NB4 (cell line): ENCODE measurements at regions not wholly inside any gene's neighbourhood (a gene's known extent, or its start where the extent isn't known, plus 50 kb on each side); places are given as distances from the start of the nearest gene placed in this dataset.

Experiments used
- MYC ChIP-seq: IDR thresholded peaks from 2 replicates; pipeline ENCODE4 v1.6.1; 2011; ENCODE audit warnings: low read depth, low read length
- POLR2A ChIP-seq: IDR thresholded peaks from 2 replicates; pipeline ENCODE4 v1.6.1; 2011; ENCODE audit warnings: mild to moderate bottlenecking; ENCODE audit not compliant: insufficient read length; ENCODE audit errors: extremely low read depth
- TF ChIP-seq, protein P1 (sequence below): IDR thresholded peaks from one replicate; pipeline ENCODE4 v1.5.1; 2012; ENCODE audit warnings: low read depth, low read length
- TF ChIP-seq, protein P2 (sequence below): IDR thresholded peaks from 2 replicates; pipeline ENCODE4 v1.6.1; 2011; ENCODE audit warnings: low read depth, low read length

DNA sequence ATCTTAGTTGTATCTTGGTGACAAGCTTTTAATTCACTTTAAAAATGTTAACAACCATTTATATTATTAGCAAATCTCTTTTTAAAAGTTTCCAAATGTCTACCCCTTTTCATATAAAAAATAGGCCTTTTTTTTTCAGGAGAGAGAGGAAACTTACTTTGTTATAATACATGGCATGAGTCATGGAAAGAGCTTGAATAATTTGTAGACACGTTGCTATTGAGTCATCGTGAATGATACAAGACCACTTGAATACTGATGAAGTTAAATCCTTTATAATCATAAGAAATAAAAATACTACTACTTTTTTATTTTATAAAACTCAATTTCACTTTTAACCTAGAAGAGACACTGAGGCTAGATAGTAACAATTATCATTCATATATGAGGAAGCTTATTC is 70.3 kb upstream of the BBX start:
- TF ChIP-seq, protein P1, sequence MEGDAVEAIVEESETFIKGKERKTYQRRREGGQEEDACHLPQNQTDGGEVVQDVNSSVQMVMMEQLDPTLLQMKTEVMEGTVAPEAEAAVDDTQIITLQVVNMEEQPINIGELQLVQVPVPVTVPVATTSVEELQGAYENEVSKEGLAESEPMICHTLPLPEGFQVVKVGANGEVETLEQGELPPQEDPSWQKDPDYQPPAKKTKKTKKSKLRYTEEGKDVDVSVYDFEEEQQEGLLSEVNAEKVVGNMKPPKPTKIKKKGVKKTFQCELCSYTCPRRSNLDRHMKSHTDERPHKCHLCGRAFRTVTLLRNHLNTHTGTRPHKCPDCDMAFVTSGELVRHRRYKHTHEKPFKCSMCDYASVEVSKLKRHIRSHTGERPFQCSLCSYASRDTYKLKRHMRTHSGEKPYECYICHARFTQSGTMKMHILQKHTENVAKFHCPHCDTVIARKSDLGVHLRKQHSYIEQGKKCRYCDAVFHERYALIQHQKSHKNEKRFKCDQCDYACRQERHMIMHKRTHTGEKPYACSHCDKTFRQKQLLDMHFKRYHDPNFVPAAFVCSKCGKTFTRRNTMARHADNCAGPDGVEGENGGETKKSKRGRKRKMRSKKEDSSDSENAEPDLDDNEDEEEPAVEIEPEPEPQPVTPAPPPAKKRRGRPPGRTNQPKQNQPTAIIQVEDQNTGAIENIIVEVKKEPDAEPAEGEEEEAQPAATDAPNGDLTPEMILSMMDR = no peak
- TF ChIP-seq POLR2A (no peak), MYC (no peak)
- TF ChIP-seq, protein P2, sequence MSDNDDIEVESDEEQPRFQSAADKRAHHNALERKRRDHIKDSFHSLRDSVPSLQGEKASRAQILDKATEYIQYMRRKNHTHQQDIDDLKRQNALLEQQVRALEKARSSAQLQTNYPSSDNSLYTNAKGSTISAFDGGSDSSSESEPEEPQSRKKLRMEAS = no peak
